Uterus (tissue), 2 donors: ENCODE measurements at regions not wholly inside any gene's neighbourhood (a gene's known extent, or its start where the extent isn't known, plus 50 kb on each side); places are given as distances from the start of the nearest gene placed in this dataset.

Experiments
- POLR2A ChIP-seq, 2 donors: fragments of 450-650 bp; IDR thresholded peaks; one replicate each; pipeline ENCODE4 v1.6.1; 2016; ENCODE audit warnings: antibody characterized with exemption in 2 of 2, mild to moderate bottlenecking in 1 of 2, moderate library complexity in 1 of 2
- TF ChIP-seq, protein P1 (sequence below), 4 experiments: fragments of 200-600 bp in 2 of 4; fragments of 450-650 bp in 2 of 4; sonication (generic) in 2 of 4; IDR thresholded peaks; one replicate each; pipeline ENCODE4 v1.5.1; 2016 to 2019; ENCODE audit warnings: antibody characterized with exemption in 4 of 4, mild to moderate bottlenecking in 2 of 4, moderate library complexity in 1 of 4

GRCh38 chr14:85165094-85165493 lies 364.9 kb upstream of the FLRT2 start:
- TF ChIP-seq POLR2A (IDR thresholded peaks at IDR 0.05), result no peak
- TF ChIP-seq, protein P1, sequence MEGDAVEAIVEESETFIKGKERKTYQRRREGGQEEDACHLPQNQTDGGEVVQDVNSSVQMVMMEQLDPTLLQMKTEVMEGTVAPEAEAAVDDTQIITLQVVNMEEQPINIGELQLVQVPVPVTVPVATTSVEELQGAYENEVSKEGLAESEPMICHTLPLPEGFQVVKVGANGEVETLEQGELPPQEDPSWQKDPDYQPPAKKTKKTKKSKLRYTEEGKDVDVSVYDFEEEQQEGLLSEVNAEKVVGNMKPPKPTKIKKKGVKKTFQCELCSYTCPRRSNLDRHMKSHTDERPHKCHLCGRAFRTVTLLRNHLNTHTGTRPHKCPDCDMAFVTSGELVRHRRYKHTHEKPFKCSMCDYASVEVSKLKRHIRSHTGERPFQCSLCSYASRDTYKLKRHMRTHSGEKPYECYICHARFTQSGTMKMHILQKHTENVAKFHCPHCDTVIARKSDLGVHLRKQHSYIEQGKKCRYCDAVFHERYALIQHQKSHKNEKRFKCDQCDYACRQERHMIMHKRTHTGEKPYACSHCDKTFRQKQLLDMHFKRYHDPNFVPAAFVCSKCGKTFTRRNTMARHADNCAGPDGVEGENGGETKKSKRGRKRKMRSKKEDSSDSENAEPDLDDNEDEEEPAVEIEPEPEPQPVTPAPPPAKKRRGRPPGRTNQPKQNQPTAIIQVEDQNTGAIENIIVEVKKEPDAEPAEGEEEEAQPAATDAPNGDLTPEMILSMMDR (IDR thresholded peaks at IDR 0.05), result no peak
